ENCODE measurements at regions not wholly inside any gene's neighbourhood (a gene's known extent, or its start where the extent isn't known, plus 50 kb on each side); places are given as distances from the start of the nearest gene placed in this dataset.

- TF ChIP-seq CTCF (IDR thresholded peaks at IDR 0.05) (no peak), POLR2A (IDR thresholded peaks at IDR 0.05) (no peak)
Measured at GRCh38 chr12:67752226-67752732, 103.7 kb downstream of the DYRK2 start.
